HepG2 (cell line): ENCODE measurements at regions not wholly inside any gene's neighbourhood (a gene's known extent, or its start where the extent isn't known, plus 50 kb on each side); places are given as distances from the start of the nearest gene placed in this dataset.

Experiments
- ATAC-seq: fragments of 200-7000 bp; cut with Tn5 transposase; 3 replicates; pipeline ENCODE4 v1.9.1; 2020; ENCODE audit warnings: mild to moderate bottlenecking, moderate library complexity
- BruUV-seq: library from RNA; stranded (reverse); fragments of 400-500 nt; replicated peaks from 2 replicates; lab custom pipeline; 2021; lab: Mats Ljungman, UMichigan
- CTCF ChIA-PET: fragments of 300-600 bp; formaldehyde crosslinking; extraction: SDS; loops from one replicate; lab custom pipeline; 2021; ENCODE audit warnings: low total read pairs, inconsistent platforms, low intra/inter-chr PET ratio; lab: Yijun Ruan, JAX
- POLR2A ChIA-PET: fragments of 350-600 bp; sonication (Branson Sonifier 250); formaldehyde crosslinking; loops from one replicate; lab custom pipeline; 2020; ENCODE audit warnings: antibody characterized with exemption, inconsistent platforms; lab: Yijun Ruan, JAX
- DNase-seq: peaks from one replicate; pipeline ENCODE4 v3.0.0-alpha.2; 2015; ENCODE audit warnings: low spot score
- FAIRE-seq: peaks from 3 replicates; lab custom pipeline; 2011; peaks lifted over from hg19 to GRCh38; lab: Jason Lieb, UNC
- H2AFZ ChIP-seq: one replicate; pipeline ENCODE4 v1.6.1; 2011; ENCODE audit warnings: low read length, inconsistent platforms
- H3K27ac ChIP-seq: fragments of 300-600 bp; 3 replicates; pipeline ENCODE4 v1.8.0; 2011; ENCODE audit warnings: mixed run types, mild to moderate bottlenecking, mixed read lengths, low read length, inconsistent platforms; ENCODE audit not compliant: insufficient read depth; ENCODE audit errors: extremely low read length
- H3K27me3 ChIP-seq, 2 experiments: fragments of 200-600 bp in 1 of 2; 2 replicates in 1 of 2; 3 replicates in 1 of 2; pipeline versions ENCODE4 v1.6.0 to v1.8.0; 2011; ENCODE audit warnings: low read length in 2 of 2, mild to moderate bottlenecking in 2 of 2, moderate library complexity in 2 of 2, inconsistent platforms in 1 of 2; ENCODE audit not compliant: insufficient read depth in 2 of 2, control insufficient read depth in 1 of 2
- H3K36me3 ChIP-seq, 2 experiments: fragments of 200-600 bp in 1 of 2; replicated peaks in 1 of 2; 2 replicates in 1 of 2; 3 replicates in 1 of 2; pipeline versions ENCODE4 v1.5.1 to v1.8.0; 2011; ENCODE audit warnings: low read length in 2 of 2, inconsistent platforms in 1 of 2; ENCODE audit not compliant: insufficient read depth in 2 of 2, control insufficient read depth in 1 of 2
- H3K4me1 ChIP-seq: 2 replicates; pipeline ENCODE4 v1.5.1; 2012; ENCODE audit warnings: low read length, inconsistent platforms; ENCODE audit not compliant: insufficient read depth
- H3K4me2 ChIP-seq: 2 replicates; pipeline ENCODE4 v1.6.0; 2011; ENCODE audit warnings: low read depth, low read length, inconsistent platforms
- H3K4me3 ChIP-seq, 3 experiments: fragments of 200-600 bp in 1 of 3; sonication (generic), shearing (Covaris generic) in 1 of 3; replicated peaks in 1 of 3; 2 replicates each; pipeline ENCODE4 v1.5.1; 2011 to 2016; ENCODE audit warnings: low read length in 3 of 3, inconsistent platforms in 2 of 3, low read depth in 2 of 3, mild to moderate bottlenecking in 2 of 3, control low read depth in 1 of 3, mixed read lengths in 1 of 3; ENCODE audit not compliant: insufficient read depth in 1 of 3
- H3K79me2 ChIP-seq: one replicate; pipeline ENCODE4 v1.6.1; 2011; ENCODE audit warnings: low read length, inconsistent platforms; ENCODE audit not compliant: insufficient read depth
- H3K9ac ChIP-seq: 2 replicates; pipeline ENCODE4 v1.6.0; 2011; ENCODE audit warnings: mild to moderate bottlenecking, low read depth, low read length, inconsistent platforms; ENCODE audit not compliant: insufficient read depth
- H3K9me3 ChIP-seq: 2 replicates; pipeline ENCODE4 v1.5.1; 2012; ENCODE audit warnings: mild to moderate bottlenecking, low read length
- H4K20me1 ChIP-seq: 2 replicates; pipeline ENCODE4 v1.6.0; 2011; ENCODE audit warnings: inconsistent platforms, mild to moderate bottlenecking, low read length, moderate library complexity; ENCODE audit not compliant: insufficient read depth
- ARHGAP35 ChIP-seq: sonication (generic); formaldehyde crosslinking; IDR thresholded peaks from 2 replicates; pipeline ENCODE4 v1.9.0; 2022; ENCODE audit warnings: mild to moderate bottlenecking, inconsistent platforms, moderate library complexity, missing genetic modification reagents, borderline replicate concordance
- CHCHD3 ChIP-seq: sonication (generic); formaldehyde crosslinking; IDR thresholded peaks from 2 replicates; pipeline ENCODE4 v1.8.0; 2022; ENCODE audit warnings: mild to moderate bottlenecking, missing genetic modification reagents, moderate library complexity
- MED1 ChIP-seq: sonication (generic); formaldehyde crosslinking; IDR thresholded peaks from 2 replicates; pipeline ENCODE4 v1.4.0; 2020; ENCODE audit warnings: missing genetic modification reagents
- PAF1 ChIP-seq: IDR thresholded peaks from 2 replicates; pipeline ENCODE4 v1.6.1; 2016; ENCODE audit warnings: missing genetic modification reagents, missing compliant biosample characterization
- PHF5A ChIP-seq: IDR thresholded peaks from one replicate; pipeline ENCODE4 v1.6.1; 2018; ENCODE audit warnings: low read depth, missing genetic modification reagents; ENCODE audit not compliant: unreplicated experiment
- RFXANK ChIP-seq: IDR thresholded peaks from 2 replicates; pipeline ENCODE4 v1.6.1; 2016
- SMYD3 ChIP-seq: sonication (generic); formaldehyde crosslinking; IDR thresholded peaks from 2 replicates; pipeline ENCODE4 v1.8.1; 2023; ENCODE audit warnings: mild to moderate bottlenecking, missing genetic modification reagents
- TBX2 ChIP-seq: sonication (generic); formaldehyde crosslinking; IDR thresholded peaks from 2 replicates; pipeline ENCODE4 v1.5.0; 2020; ENCODE audit warnings: missing genetic modification reagents, mild to moderate bottlenecking, borderline replicate concordance
- ZC3H4 ChIP-seq: sonication (generic); formaldehyde crosslinking; IDR thresholded peaks from 2 replicates; pipeline ENCODE4 v1.4.0; 2020; ENCODE audit warnings: missing genetic modification reagents, borderline replicate concordance
- ZNF180 ChIP-seq: sonication (generic); formaldehyde crosslinking; IDR thresholded peaks from 2 replicates; pipeline ENCODE4 v1.4.0; 2020; ENCODE audit warnings: low read depth, missing genetic modification reagents, borderline replicate concordance
- ZNF225 ChIP-seq: sonication (generic); formaldehyde crosslinking; IDR thresholded peaks from 2 replicates; pipeline ENCODE4 v1.4.0; 2020; ENCODE audit warnings: mild to moderate bottlenecking, missing genetic modification reagents
- ZNF260 ChIP-seq: sonication (generic); formaldehyde crosslinking; IDR thresholded peaks from 2 replicates; pipeline ENCODE4 v1.4.0; 2020; ENCODE audit warnings: missing genetic modification reagents, low read depth, mild to moderate bottlenecking, borderline replicate concordance
- ZNF552 ChIP-seq: sonication (generic); formaldehyde crosslinking; IDR thresholded peaks from 2 replicates; pipeline ENCODE4 v1.9.0; 2022; ENCODE audit warnings: missing genetic modification reagents, mild to moderate bottlenecking, borderline replicate concordance
- ZNF780A ChIP-seq: sonication (generic); formaldehyde crosslinking; IDR thresholded peaks from 2 replicates; pipeline ENCODE4 v1.8.0; 2022; ENCODE audit warnings: mild to moderate bottlenecking, missing genetic modification reagents, moderate library complexity
- WGBS: methylation state at CpG from one replicate; pipeline ENCODE4 v1.1.6; 2017; ENCODE audit warnings: low lambda C conversion rate; 5-methylcytosine and 5-hydroxymethylcytosine counted together
- in situ Hi-C: cut with HindIII; loops from 2 replicates; pipeline ENCODE4 v1.10.0; 2017; ENCODE audit warnings: low pct_unique_long_range_greater_than_20kb; ENCODE audit not compliant: extremely low pct_ligation_motif_present
- intact Hi-C: fragments of 100-400 bp; cut with micrococcal nuclease; formaldehyde crosslinking; loops from one replicate; pipeline ENCODE4 v1.10.0; 2022; ENCODE audit not compliant: unreplicated experiment
- TF ChIP-seq, protein P1 (sequence below): sonication (generic); formaldehyde crosslinking; IDR thresholded peaks from 2 replicates; pipeline ENCODE4 v1.4.0; 2020; ENCODE audit warnings: mild to moderate bottlenecking, missing genetic modification reagents
- TF ChIP-seq, protein P2 (sequence below): IDR thresholded peaks from 2 replicates; pipeline ENCODE4 v1.6.1; 2016; ENCODE audit warnings: missing compliant biosample characterization, missing genetic modification reagents, borderline replicate concordance
- TF ChIP-seq, protein P3 (sequence below): sonication (generic); formaldehyde crosslinking; IDR thresholded peaks from 2 replicates; pipeline ENCODE4 v1.4.0; 2020; ENCODE audit warnings: missing genetic modification reagents, borderline replicate concordance

DNA sequence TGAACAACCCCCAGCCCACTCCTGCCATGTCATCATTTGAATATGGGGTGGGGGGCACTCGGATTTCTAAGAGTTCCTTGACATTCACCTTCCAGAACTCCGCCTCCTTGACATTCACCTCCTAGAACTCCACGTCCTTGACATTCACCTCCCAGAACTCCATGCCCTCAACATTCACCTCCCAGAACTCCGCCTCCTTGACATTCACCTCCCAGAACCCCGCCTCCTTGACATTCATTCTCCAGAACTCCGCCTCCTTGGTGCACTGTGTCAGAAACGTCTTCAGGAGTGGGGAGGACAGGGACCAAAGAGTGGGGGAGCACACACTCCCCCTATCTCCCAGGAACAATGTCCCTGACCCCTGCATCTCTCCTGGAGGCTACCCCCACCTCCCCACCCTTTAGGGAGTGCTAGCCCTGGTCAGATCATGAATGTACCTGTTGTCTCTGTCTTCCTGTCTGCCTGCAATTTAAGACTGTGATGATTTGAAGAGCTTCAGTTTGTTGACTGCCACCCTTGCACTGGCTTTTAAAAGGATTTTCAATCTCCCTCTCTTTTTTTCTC is 110.1 kb downstream of the NPTX2 start:
- H3K27ac ChIP-seq: no peak overlapping the region
- H3K4me1 ChIP-seq: no peaks in the 10 kb centered on the region
- WGBS: 7% methylated on average over 7 of the region's 7 CpGs
- no TSS peak for BruUV-seq
- POLR2A ChIA-PET: no interaction called here
- no peak overlapping the region for H3K4me3 ChIP-seq
- H3K79me2 ChIP-seq: no peaks in the 10 kb centered on the region
- H4K20me1 ChIP-seq: no peaks in the 10 kb centered on the region
- H3K36me3 ChIP-seq: no peaks in the 10 kb centered on the region
- H3K9ac ChIP-seq: no peak overlapping the region
- no peak for FAIRE-seq
- peaks cover 0 to 12% of the 10 kb centered on the region in 2 experiments; a peak in 3 of 5 replicates for H3K27me3 ChIP-seq
- H2AFZ ChIP-seq: no peak overlapping the region
- no peak for ATAC-seq
- TF ChIP-seq, protein P1, sequence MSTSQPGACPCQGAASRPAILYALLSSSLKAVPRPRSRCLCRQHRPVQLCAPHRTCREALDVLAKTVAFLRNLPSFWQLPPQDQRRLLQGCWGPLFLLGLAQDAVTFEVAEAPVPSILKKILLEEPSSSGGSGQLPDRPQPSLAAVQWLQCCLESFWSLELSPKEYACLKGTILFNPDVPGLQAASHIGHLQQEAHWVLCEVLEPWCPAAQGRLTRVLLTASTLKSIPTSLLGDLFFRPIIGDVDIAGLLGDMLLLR (CRISPR knock-in tag): no peak
- TF ChIP-seq, protein P2, sequence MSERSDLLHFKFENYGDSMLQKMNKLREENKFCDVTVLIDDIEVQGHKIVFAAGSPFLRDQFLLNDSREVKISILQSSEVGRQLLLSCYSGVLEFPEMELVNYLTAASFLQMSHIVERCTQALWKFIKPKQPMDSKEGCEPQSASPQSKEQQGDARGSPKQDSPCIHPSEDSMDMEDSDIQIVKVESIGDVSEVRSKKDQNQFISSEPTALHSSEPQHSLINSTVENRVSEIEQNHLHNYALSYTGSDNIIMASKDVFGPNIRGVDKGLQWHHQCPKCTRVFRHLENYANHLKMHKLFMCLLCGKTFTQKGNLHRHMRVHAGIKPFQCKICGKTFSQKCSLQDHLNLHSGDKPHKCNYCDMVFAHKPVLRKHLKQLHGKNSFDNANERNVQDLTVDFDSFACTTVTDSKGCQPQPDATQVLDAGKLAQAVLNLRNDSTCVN: no peak
- TF ChIP-seq MED1 (no peak), ZNF180 (CRISPR knock-in tag) (no peak), ZNF552 (no peak), ZNF780A (no peak), PAF1 (CRISPR knock-in tag) (no peak), CHCHD3 (CRISPR knock-in tag) (no peak), ARHGAP35 (CRISPR knock-in tag) (no peak), TBX2 (CRISPR knock-in tag) (no peak), SMYD3 (CRISPR knock-in tag) (no peak), ZNF260 (no peak), PHF5A (no peak), ZC3H4 (CRISPR knock-in tag) (no peak), RFXANK (CRISPR knock-in tag) (no peak), ZNF225 (CRISPR knock-in tag) (no peak)
- TF ChIP-seq, protein P3, sequence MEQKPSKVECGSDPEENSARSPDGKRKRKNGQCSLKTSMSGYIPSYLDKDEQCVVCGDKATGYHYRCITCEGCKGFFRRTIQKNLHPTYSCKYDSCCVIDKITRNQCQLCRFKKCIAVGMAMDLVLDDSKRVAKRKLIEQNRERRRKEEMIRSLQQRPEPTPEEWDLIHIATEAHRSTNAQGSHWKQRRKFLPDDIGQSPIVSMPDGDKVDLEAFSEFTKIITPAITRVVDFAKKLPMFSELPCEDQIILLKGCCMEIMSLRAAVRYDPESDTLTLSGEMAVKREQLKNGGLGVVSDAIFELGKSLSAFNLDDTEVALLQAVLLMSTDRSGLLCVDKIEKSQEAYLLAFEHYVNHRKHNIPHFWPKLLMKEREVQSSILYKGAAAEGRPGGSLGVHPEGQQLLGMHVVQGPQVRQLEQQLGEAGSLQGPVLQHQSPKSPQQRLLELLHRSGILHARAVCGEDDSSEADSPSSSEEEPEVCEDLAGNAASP (CRISPR knock-in tag): no peak
- DNase-seq: no peak
- intact Hi-C loops (no loop called here), in situ Hi-C loops (no loop called here)
- H3K4me2 ChIP-seq: no peak overlapping the region
- CTCF ChIA-PET: no interaction called here
- no peaks in the 10 kb centered on the region for H3K9me3 ChIP-seq
